Neural crest cell (in vitro differentiated cells): ENCODE measurements at regions not wholly inside any gene's neighbourhood (a gene's known extent, or its start where the extent isn't known, plus 50 kb on each side); places are given as distances from the start of the nearest gene placed in this dataset.

Source experiments
- DNase-seq: peaks from one replicate; pipeline ENCODE4 v3.0.0; 2021; ENCODE audit warnings: low read depth, mixed read lengths, low spot score
- H3K27ac Mint-ChIP-seq: one replicate; pipeline ENCODE4 v1.8.0; 2021; ENCODE audit warnings: mild to moderate bottlenecking, mixed read lengths; ENCODE audit not compliant: unreplicated experiment
- H3K27me3 Mint-ChIP-seq: 2 replicates; pipeline ENCODE4 v1.8.0; 2021; ENCODE audit warnings: low read depth, mild to moderate bottlenecking, mixed read lengths
- H3K36me3 Mint-ChIP-seq: 2 replicates; pipeline ENCODE4 v1.8.0; 2021; ENCODE audit warnings: low read depth, mild to moderate bottlenecking, mixed read lengths
- H3K4me1 Mint-ChIP-seq: 2 replicates; pipeline ENCODE4 v1.8.0; 2021; ENCODE audit warnings: mixed read lengths
- H3K4me3 Mint-ChIP-seq: one replicate; pipeline ENCODE4 v1.8.0; 2021; ENCODE audit warnings: mild to moderate bottlenecking, mixed read lengths
- H3K9me3 Mint-ChIP-seq: 2 replicates; pipeline ENCODE4 v1.8.0; 2021; ENCODE audit warnings: mixed read lengths
- TF ChIP-seq, protein P1 (sequence below): fragments of 200-600 bp; sonication (generic); conservative IDR thresholded peaks from 2 replicates; pipeline ENCODE4 v1.5.0; 2021; ENCODE audit warnings: antibody characterized with exemption, mild to moderate bottlenecking

- no peak for DNase-seq
- no peaks in the 10 kb centered on the region for H3K36me3 Mint-ChIP-seq
- TF ChIP-seq, protein P1, sequence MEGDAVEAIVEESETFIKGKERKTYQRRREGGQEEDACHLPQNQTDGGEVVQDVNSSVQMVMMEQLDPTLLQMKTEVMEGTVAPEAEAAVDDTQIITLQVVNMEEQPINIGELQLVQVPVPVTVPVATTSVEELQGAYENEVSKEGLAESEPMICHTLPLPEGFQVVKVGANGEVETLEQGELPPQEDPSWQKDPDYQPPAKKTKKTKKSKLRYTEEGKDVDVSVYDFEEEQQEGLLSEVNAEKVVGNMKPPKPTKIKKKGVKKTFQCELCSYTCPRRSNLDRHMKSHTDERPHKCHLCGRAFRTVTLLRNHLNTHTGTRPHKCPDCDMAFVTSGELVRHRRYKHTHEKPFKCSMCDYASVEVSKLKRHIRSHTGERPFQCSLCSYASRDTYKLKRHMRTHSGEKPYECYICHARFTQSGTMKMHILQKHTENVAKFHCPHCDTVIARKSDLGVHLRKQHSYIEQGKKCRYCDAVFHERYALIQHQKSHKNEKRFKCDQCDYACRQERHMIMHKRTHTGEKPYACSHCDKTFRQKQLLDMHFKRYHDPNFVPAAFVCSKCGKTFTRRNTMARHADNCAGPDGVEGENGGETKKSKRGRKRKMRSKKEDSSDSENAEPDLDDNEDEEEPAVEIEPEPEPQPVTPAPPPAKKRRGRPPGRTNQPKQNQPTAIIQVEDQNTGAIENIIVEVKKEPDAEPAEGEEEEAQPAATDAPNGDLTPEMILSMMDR = no peak
- H3K4me1 Mint-ChIP-seq = peaks cover 9% of the 10 kb centered on the region
- no peak overlapping the region for H3K27ac Mint-ChIP-seq
- H3K9me3 Mint-ChIP-seq = peaks cover 6% of the 10 kb centered on the region
- no peak overlapping the region for H3K4me3 Mint-ChIP-seq
- H3K27me3 Mint-ChIP-seq = no peaks in the 10 kb centered on the region
Measured at GRCh38 chr9:18149471-18150011, 324.4 kb upstream of the ADAMTSL1 start.

DNA sequence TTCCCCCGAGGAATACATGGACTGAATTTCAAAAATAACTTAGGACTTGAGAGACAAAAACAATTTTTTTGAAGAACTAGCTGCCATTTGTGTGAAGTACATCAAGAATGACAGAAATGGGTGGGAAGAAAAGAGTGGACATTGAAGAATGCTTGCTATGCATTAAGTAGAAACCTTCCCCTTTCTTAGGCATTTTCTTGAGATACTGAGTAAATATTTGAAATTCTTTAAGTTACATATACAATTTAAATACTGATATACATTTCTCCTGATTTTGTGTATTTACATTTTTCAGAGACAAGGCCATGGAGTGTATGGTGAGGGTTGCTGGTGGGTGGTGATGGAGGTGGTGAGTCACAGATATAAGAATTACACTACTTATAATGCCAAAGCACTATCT is 319.3 kb upstream of the ADAMTSL1 start:
- TF ChIP-seq, protein P1 = no peak
- H3K36me3 Mint-ChIP-seq = no peaks in the 10 kb centered on the region

DNA sequence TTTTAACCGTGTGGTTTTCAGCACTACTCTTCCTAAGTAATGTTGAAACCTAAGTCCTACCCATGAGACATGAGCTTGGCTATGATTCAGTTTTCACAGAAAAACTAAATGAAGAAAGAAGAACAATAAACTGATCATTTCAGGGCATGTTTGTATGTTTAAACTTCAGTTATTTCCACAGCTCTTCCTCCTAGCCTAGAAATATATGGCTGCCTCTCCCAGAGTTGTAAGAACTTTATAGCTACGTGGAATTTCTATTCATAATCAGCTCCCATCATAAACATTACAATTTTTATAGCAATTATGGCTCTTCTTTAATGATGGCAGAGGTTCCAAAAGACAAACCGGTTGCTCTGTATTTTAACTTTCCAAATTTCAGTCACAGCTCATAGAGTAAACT is 314.7 kb upstream of the ADAMTSL1 start:
- Mint-ChIP-seq H3K9me3 (peaks cover 2% of the 10 kb centered on the region), H3K4me3 (no peak overlapping the region), H3K36me3 (no peaks in the 10 kb centered on the region), H3K4me1 (no peaks in the 10 kb centered on the region), H3K27ac (no peak overlapping the region), H3K27me3 (no peaks in the 10 kb centered on the region)
- DNase-seq = no peak
- TF ChIP-seq, protein P1 = no peak

More for the DNA sequence above, 319.3 kb upstream of the ADAMTSL1 start:
- Mint-ChIP-seq H3K4me1 (peaks cover 2% of the 10 kb centered on the region), H3K9me3 (peaks cover 6% of the 10 kb centered on the region), H3K27me3 (no peaks in the 10 kb centered on the region), H3K4me3 (no peak overlapping the region), H3K27ac (no peak overlapping the region)
- no peak for DNase-seq

DNA sequence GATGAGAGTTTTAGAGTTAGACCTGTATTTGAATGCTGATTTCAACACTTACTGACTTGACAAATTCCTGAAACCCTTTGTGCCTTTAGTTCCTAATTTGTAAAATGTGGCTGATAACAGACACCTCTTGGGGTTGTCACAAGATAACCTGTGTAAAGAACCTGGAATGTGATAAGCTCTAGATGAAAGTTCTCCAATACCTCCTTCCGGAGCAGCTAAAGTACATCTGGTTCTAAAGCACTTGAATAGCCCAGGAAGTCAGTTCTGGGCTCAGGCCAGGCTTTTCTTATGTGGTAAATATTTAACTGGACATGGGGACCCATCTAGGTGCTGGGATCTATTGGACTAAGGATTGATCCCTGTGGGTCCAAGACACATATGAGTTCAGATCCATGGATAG is 310.8 kb upstream of the ADAMTSL1 start:
- TF ChIP-seq, protein P1 = no peak
- no peak for DNase-seq
- H3K9me3 Mint-ChIP-seq = peaks cover 2% of the 10 kb centered on the region
- H3K4me1 Mint-ChIP-seq = peaks cover 9% of the 10 kb centered on the region
- H3K36me3 Mint-ChIP-seq = no peaks in the 10 kb centered on the region
- no peak overlapping the region for H3K27ac Mint-ChIP-seq
- no peaks in the 10 kb centered on the region for H3K27me3 Mint-ChIP-seq
- H3K4me3 Mint-ChIP-seq = no peak overlapping the region

- no peak for DNase-seq
- Mint-ChIP-seq H3K36me3 (peaks cover 5% of the 10 kb centered on the region), H3K27ac (no peak overlapping the region), H3K4me3 (no peak overlapping the region), H3K4me1 (peaks cover 9% of the 10 kb centered on the region), H3K9me3 (peaks cover 4% of the 10 kb centered on the region), H3K27me3 (no peaks in the 10 kb centered on the region)
- TF ChIP-seq, protein P1 = no peak
Measured at GRCh38 chr9:18167733-18168132, 306.2 kb upstream of the ADAMTSL1 start.
